GM15510 (cell line): ENCODE measurements at regions not wholly inside any gene's neighbourhood (a gene's known extent, or its start where the extent isn't known, plus 50 kb on each side); places are given as distances from the start of the nearest gene placed in this dataset.

Experiments
- POLR2A ChIP-seq: IDR thresholded peaks from 3 replicates; pipeline ENCODE4 v1.6.1; 2011; ENCODE audit warnings: borderline replicate concordance; ENCODE audit not compliant: insufficient read length; ENCODE audit errors: extremely low read depth

- no peak for TF ChIP-seq POLR2A
These were observed 52.6 kb upstream of the JUN start for GRCh38 chr1:58836408-58836807.

- no peak for TF ChIP-seq POLR2A
These were observed 54.0 kb upstream of the JUN start for GRCh38 chr1:58837886-58838285.

GRCh38 chr1:58839147-58839795, 55.4 kb upstream of the JUN start:
- TF ChIP-seq POLR2A, result no peak

GRCh38 chr1:58839846-58840835, 56.3 kb upstream of the JUN start:
- TF ChIP-seq POLR2A, result no peak

GRCh38 chr1:58841455-58841854, 57.6 kb upstream of the JUN start:
- TF ChIP-seq POLR2A, result no peak

- TF ChIP-seq POLR2A, result no peak
These were observed 59.1 kb upstream of the JUN start for GRCh38 chr1:58842941-58843340.

GRCh38 chr1:58844176-58844575, 60.3 kb upstream of the JUN start:
- no peak for TF ChIP-seq POLR2A

- no peak for TF ChIP-seq POLR2A
These were observed 62.1 kb upstream of the JUN start for GRCh38 chr1:58845942-58846341.

GRCh38 chr1:58848818-58849411, 65.1 kb upstream of the JUN start:
- no peak for TF ChIP-seq POLR2A

- no peak for TF ChIP-seq POLR2A
These were observed 65.7 kb upstream of the JUN start for GRCh38 chr1:58849551-58849950.

- no peak for TF ChIP-seq POLR2A
These were observed 66.8 kb upstream of the JUN start for GRCh38 chr1:58850636-58851035.

GRCh38 chr1:58852731-58853485, 69.1 kb upstream of the JUN start:
- TF ChIP-seq POLR2A, result no peak

- TF ChIP-seq POLR2A, result no peak
These were observed 70.7 kb upstream of the JUN start for GRCh38 chr1:58854576-58854975.

GRCh38 chr1:58855274-58856165, 71.7 kb upstream of the JUN start:
- no peak for TF ChIP-seq POLR2A
